Adrenal gland (tissue), 9 donors: ENCODE measurements at regions not wholly inside any gene's neighbourhood (a gene's known extent, or its start where the extent isn't known, plus 50 kb on each side); places are given as distances from the start of the nearest gene placed in this dataset.

Source experiments
- DNase-seq, 7 donors: peaks; one replicate each; pipeline ENCODE4 v3.0.0-alpha.2; 2019 to 2020
- H3K27ac ChIP-seq, 5 donors: fragments of 200-600 bp; sonication (generic) in 4 of 5; 1 replicate in 3 of 5; 2 replicates in 2 of 5; pipeline versions ENCODE4 v1.5.1 to v1.8.0; 2016 to 2020; ENCODE audit warnings: mild to moderate bottlenecking in 1 of 5
- H3K27me3 ChIP-seq: fragments of 200-600 bp; 2 replicates; pipeline ENCODE4 v1.8.0; 2021
- H3K36me3 ChIP-seq, 2 donors: fragments of 200-600 bp; replicated peaks in 1 of 2; 1 replicate in 1 of 2; 2 replicates in 1 of 2; pipeline versions ENCODE4 v1.5.1 to v1.8.0; 2018 to 2022
- H3K4me1 ChIP-seq, 2 donors: fragments of 200-600 bp; replicated peaks in 1 of 2; 1 replicate in 1 of 2; 2 replicates in 1 of 2; pipeline versions ENCODE4 v1.5.1 to v1.8.0; 2018 to 2021
- H3K4me3 ChIP-seq, 4 donors: fragments of 200-600 bp; sonication (generic) in 3 of 4; one replicate each; pipeline ENCODE4 v1.5.1; 2016 to 2018
- H3K9me3 ChIP-seq, 3 donors: fragments of 200-600 bp; sonication (generic) in 1 of 3; replicated peaks in 1 of 3; 1 replicate in 2 of 3; 2 replicates in 1 of 3; pipeline versions ENCODE4 v1.5.1 to v1.8.0; 2016 to 2021
- POLR2A ChIP-seq, 2 donors: fragments of 450-650 bp; IDR thresholded peaks; one replicate each; pipeline ENCODE4 v1.6.1; 2017; ENCODE audit warnings: antibody characterized with exemption in 2 of 2, mild to moderate bottlenecking in 2 of 2, moderate library complexity in 1 of 2
- WGBS, 4 donors: extraction: QIAGEN DNeasy Blood & Tissue Kit in 2 of 4; methylation state at CpG; one replicate each; pipeline versions ENCODE4 v1.1.5 to v1.1.7; 2013 to 2017; 5-methylcytosine and 5-hydroxymethylcytosine counted together
- intact Hi-C, 2 donors: fragments of 100-400 bp; cut with DNase I; formaldehyde crosslinking; loops; one replicate each; pipeline versions ENCODE4 v1.14.1 to v1.15.0; 2022 to 2023
- TF ChIP-seq, protein P1 (sequence below), 6 experiments: fragments of 450-650 bp in 4 of 6; fragments of 200-600 bp in 2 of 6; sonication (generic) in 1 of 6; IDR thresholded peaks; 1 replicate in 5 of 6; 2 replicates in 1 of 6; pipeline versions ENCODE4 v1.5.1 to v1.8.0; 2016 to 2021; ENCODE audit warnings: antibody characterized with exemption in 6 of 6, mild to moderate bottlenecking in 2 of 6, moderate library complexity in 1 of 6
- donor health status: healthy with polysubstance abuse.
- donor health status: Bipolar disorder and iron deficiency.
- donor health status: DM: yes; HTN: yes; CAD: no.
- donor health status: DM: no; HTN: no; CAD: no.
- donor health status: DM: no; HTN: no; CAD: no.

DNA sequence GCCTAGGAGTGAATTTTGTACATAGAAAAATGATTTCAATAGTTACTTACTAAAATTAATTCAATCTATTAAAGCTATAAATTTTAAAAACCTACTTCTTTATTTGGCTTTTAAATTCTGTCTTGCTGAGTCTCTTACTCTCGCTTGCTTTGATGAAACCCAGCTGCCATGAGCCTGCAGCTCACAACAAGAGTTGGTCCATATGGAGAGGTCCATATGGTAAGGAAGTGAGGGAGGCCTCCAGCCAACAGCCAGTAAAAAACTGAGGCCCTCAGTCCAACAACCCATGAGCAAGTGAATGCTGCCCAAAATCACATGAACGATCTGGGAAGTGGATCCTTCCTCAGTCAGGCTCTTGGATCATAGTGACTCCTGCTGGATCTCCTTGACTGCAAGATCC is 89.9 kb upstream of the CXADR start:
- Histone ChIP-seq H3K9me3 (no peaks in the 10 kb centered on the region), H3K27me3 (no peaks in the 10 kb centered on the region), H3K4me3 (no peak overlapping the region), H3K4me1 (no peaks in the 10 kb centered on the region), H3K27ac (no peak overlapping the region), H3K36me3 (no peaks in the 10 kb centered on the region)
- intact Hi-C loops, result no loop called here
- 36 to 70% (median 52%) methylated on average over 2 of the region's 2 CpGs for WGBS, 4 donors
- no peak for DNase-seq
- TF ChIP-seq, protein P1, sequence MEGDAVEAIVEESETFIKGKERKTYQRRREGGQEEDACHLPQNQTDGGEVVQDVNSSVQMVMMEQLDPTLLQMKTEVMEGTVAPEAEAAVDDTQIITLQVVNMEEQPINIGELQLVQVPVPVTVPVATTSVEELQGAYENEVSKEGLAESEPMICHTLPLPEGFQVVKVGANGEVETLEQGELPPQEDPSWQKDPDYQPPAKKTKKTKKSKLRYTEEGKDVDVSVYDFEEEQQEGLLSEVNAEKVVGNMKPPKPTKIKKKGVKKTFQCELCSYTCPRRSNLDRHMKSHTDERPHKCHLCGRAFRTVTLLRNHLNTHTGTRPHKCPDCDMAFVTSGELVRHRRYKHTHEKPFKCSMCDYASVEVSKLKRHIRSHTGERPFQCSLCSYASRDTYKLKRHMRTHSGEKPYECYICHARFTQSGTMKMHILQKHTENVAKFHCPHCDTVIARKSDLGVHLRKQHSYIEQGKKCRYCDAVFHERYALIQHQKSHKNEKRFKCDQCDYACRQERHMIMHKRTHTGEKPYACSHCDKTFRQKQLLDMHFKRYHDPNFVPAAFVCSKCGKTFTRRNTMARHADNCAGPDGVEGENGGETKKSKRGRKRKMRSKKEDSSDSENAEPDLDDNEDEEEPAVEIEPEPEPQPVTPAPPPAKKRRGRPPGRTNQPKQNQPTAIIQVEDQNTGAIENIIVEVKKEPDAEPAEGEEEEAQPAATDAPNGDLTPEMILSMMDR (IDR thresholded peaks at IDR 0.05), result no peak

DNA sequence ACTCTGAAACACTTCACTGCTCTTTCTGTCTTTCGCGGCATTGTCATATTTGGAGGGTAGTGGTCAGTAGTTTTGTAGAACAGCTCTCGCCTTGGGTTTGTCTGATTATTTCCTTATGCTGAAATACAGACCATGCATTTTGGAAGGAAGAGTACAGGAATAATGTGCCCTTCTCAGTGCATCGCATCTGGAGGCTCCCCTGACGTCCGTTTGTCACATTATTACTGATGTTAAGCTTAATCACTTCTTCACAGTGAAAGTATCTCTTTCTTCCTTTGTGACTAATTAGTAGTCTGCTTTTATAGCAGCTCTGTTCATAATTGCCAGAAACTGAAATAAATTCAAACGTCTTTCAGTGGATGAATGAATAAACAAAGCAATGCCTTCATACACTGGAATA is 85.7 kb upstream of the CXADR start:
- Histone ChIP-seq H3K36me3 (no peaks in the 10 kb centered on the region), H3K27me3 (no peaks in the 10 kb centered on the region), H3K9me3 (no peaks in the 10 kb centered on the region), H3K4me3 (no peak overlapping the region), H3K27ac (no peak overlapping the region), H3K4me1 (no peaks in the 10 kb centered on the region)
- WGBS, 4 donors, result 68 to 77% (median 70%) methylated on average over 7 of the region's 7 CpGs
- TF ChIP-seq, protein P1 (IDR thresholded peaks at IDR 0.05), result no peak
- no peak for TF ChIP-seq POLR2A (IDR thresholded peaks at IDR 0.05)
- intact Hi-C loops, result no loop called here
- DNase-seq, result no peak

DNA sequence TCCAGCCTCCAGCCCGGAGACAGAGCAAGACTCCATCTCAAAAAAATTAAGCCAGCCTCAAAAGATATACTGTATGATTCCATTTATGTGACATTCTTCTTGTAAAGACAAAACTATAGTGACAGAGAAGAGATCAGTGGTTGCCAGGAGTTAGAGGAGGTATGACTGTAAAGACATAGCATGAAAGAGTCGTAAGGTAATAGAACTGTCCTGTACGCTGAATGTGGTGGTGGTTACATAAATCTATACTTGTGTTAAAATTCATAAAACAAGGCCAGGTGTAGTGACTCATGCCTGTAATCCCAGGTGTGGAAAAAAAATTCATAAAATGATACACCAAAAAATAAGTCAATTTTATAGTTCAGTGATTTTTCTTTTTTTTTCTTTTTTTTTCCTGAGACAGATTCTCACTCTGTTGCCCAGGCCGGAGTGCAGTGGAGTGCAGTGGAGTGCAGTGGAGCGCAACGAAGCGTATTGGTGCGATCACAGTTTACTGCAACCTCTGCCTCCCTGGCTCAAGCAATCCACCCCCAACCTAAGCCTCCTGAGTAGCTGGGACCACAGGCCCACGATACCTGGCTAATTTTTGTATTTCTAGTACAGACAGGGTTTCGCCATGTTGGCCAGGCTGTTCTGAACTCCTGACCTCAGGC is 84.9 kb upstream of the CXADR start:
- 79 to 85% (median 82%) methylated on average over 10 of the region's 10 CpGs for WGBS, 4 donors
- intact Hi-C loops, result no loop called here
- no peaks in the 10 kb centered on the region for H3K9me3 ChIP-seq
- H3K4me3 ChIP-seq, result no peak overlapping the region
- no peaks in the 10 kb centered on the region for H3K27me3 ChIP-seq
- H3K27ac ChIP-seq, result no peak overlapping the region
- H3K36me3 ChIP-seq, result no peaks in the 10 kb centered on the region
- H3K4me1 ChIP-seq, result no peaks in the 10 kb centered on the region
- TF ChIP-seq, protein P1 (IDR thresholded peaks at IDR 0.05), result no peak
- no peak for TF ChIP-seq POLR2A (IDR thresholded peaks at IDR 0.05)
- DNase-seq, result no peak

DNA sequence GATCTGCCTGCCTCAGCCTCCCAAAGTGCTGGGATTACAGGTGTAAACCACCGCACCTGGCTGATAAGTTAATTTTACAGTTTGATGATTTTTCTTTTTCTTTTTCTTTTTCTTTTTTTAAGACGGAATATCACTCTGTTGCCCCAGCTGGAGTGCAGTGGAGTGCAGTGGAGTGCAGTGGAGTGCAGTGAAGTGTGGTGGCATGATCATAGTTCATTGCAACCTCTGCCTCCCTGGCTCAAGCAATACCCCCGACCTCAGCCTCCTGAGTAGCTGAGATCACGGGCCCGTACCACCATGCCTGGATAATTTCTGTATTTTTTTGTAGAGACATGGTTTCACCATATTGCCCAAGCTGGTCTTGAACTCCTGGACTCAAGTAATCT is 84.4 kb upstream of the CXADR start:
- Histone ChIP-seq H3K4me1 (no peaks in the 10 kb centered on the region), H3K27ac (no peak overlapping the region), H3K9me3 (no peaks in the 10 kb centered on the region), H3K27me3 (no peaks in the 10 kb centered on the region), H3K4me3 (no peak overlapping the region), H3K36me3 (no peaks in the 10 kb centered on the region)
- TF ChIP-seq, protein P1 (IDR thresholded peaks at IDR 0.05), result no peak
- no peak for TF ChIP-seq POLR2A (IDR thresholded peaks at IDR 0.05)
- 77 to 92% (median 87%) methylated on average over 5 of the region's 5 CpGs for WGBS, 4 donors
- no peak for DNase-seq
- intact Hi-C loops, result no loop called here
